ENCODE measurements at regions not wholly inside any gene's neighbourhood (a gene's known extent, or its start where the extent isn't known, plus 50 kb on each side); places are given as distances from the start of the nearest gene placed in this dataset.

DNA sequence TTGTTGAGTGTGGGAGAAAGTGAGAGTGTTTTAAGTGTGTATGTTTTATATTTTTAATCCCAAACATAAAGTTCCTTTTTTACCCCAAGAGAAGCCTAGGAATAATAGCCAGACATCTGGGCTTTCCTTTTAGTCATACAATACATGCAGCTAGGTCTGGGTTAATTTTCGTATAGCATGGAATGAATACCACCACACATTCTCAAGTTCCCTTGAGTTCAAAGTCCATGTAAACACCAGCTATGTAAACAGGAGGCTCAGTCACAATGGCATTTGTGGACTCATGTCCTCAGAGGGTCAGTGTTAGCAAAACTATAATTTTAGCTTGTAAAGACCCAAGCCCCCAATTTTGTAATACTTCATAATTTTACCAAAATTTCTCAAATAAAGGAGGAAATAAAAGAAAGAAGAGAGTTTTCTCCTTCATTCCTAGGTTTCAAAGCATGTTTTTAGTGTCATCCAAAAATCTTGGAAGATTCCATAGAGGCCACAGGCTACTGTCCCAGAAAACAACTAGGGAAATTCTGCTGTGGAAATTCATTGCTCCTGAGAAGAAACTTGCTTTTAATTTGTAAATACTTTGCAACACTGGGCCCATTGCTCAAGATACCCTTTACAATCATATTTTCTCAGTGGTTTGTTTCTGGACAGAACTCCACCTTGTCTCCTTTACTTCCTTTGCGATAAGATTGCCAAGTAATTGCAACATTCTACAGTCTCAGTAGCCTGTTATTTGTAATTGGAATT is 671.2 kb downstream of the COL12A1 start (continued):
- TF ChIP-seq, protein P1, sequence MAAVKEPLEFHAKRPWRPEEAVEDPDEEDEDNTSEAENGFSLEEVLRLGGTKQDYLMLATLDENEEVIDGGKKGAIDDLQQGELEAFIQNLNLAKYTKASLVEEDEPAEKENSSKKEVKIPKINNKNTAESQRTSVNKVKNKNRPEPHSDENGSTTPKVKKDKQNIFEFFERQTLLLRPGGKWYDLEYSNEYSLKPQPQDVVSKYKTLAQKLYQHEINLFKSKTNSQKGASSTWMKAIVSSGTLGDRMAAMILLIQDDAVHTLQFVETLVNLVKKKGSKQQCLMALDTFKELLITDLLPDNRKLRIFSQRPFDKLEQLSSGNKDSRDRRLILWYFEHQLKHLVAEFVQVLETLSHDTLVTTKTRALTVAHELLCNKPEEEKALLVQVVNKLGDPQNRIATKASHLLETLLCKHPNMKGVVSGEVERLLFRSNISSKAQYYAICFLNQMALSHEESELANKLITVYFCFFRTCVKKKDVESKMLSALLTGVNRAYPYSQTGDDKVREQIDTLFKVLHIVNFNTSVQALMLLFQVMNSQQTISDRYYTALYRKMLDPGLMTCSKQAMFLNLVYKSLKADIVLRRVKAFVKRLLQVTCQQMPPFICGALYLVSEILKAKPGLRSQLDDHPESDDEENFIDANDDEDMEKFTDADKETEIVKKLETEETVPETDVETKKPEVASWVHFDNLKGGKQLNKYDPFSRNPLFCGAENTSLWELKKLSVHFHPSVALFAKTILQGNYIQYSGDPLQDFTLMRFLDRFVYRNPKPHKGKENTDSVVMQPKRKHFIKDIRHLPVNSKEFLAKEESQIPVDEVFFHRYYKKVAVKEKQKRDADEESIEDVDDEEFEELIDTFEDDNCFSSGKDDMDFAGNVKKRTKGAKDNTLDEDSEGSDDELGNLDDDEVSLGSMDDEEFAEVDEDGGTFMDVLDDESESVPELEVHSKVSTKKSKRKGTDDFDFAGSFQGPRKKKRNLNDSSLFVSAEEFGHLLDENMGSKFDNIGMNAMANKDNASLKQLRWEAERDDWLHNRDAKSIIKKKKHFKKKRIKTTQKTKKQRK (IDR thresholded peaks at IDR 0.05; ENCODE audit: low read length), result no peak
- TF ChIP-seq, protein P2, sequence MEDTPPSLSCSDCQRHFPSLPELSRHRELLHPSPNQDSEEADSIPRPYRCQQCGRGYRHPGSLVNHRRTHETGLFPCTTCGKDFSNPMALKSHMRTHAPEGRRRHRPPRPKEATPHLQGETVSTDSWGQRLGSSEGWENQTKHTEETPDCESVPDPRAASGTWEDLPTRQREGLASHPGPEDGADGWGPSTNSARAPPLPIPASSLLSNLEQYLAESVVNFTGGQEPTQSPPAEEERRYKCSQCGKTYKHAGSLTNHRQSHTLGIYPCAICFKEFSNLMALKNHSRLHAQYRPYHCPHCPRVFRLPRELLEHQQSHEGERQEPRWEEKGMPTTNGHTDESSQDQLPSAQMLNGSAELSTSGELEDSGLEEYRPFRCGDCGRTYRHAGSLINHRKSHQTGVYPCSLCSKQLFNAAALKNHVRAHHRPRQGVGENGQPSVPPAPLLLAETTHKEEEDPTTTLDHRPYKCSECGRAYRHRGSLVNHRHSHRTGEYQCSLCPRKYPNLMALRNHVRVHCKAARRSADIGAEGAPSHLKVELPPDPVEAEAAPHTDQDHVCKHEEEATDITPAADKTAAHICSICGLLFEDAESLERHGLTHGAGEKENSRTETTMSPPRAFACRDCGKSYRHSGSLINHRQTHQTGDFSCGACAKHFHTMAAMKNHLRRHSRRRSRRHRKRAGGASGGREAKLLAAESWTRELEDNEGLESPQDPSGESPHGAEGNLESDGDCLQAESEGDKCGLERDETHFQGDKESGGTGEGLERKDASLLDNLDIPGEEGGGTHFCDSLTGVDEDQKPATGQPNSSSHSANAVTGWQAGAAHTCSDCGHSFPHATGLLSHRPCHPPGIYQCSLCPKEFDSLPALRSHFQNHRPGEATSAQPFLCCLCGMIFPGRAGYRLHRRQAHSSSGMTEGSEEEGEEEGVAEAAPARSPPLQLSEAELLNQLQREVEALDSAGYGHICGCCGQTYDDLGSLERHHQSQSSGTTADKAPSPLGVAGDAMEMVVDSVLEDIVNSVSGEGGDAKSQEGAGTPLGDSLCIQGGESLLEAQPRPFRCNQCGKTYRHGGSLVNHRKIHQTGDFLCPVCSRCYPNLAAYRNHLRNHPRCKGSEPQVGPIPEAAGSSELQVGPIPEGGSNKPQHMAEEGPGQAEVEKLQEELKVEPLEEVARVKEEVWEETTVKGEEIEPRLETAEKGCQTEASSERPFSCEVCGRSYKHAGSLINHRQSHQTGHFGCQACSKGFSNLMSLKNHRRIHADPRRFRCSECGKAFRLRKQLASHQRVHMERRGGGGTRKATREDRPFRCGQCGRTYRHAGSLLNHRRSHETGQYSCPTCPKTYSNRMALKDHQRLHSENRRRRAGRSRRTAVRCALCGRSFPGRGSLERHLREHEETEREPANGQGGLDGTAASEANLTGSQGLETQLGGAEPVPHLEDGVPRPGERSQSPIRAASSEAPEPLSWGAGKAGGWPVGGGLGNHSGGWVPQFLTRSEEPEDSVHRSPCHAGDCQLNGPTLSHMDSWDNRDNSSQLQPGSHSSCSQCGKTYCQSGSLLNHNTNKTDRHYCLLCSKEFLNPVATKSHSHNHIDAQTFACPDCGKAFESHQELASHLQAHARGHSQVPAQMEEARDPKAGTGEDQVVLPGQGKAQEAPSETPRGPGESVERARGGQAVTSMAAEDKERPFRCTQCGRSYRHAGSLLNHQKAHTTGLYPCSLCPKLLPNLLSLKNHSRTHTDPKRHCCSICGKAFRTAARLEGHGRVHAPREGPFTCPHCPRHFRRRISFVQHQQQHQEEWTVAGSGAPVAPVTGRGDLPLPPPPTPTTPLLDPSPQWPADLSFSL (CRISPR knock-in tag; IDR thresholded peaks at IDR 0.05), result no peak
- no peak for TF ChIP-seq MEIS1 (CRISPR knock-in tag; IDR thresholded peaks at IDR 0.05; ENCODE audit: borderline replicate concordance)
- TF ChIP-seq SYNCRIP (IDR thresholded peaks at IDR 0.05; ENCODE audit: insufficient read depth, low read depth, low read length), result no peak
- TF ChIP-seq WIZ (CRISPR knock-in tag; IDR thresholded peaks at IDR 0.05), result no peak
- no peak for TF ChIP-seq ZNF720 (CRISPR knock-in tag; IDR thresholded peaks at IDR 0.05)
- peak; percentile 64; the same call in 1 of the 2 replicates for TF ChIP-seq HOXA5 (CRISPR knock-in tag; IDR thresholded peaks at IDR 0.05)
- TF ChIP-seq, protein P3, sequence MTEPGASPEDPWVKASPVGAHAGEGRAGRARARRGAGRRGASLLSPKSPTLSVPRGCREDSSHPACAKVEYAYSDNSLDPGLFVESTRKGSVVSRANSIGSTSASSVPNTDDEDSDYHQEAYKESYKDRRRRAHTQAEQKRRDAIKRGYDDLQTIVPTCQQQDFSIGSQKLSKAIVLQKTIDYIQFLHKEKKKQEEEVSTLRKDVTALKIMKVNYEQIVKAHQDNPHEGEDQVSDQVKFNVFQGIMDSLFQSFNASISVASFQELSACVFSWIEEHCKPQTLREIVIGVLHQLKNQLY (CRISPR knock-in tag; IDR thresholded peaks at IDR 0.05), result peak; percentile 70; the same call in 1 of the 2 replicates
- no peak for TF ChIP-seq U2AF1 (optimal IDR thresholded peaks at IDR 0.05; ENCODE audit: low read depth, low read length)
- no peak for TF ChIP-seq ZNF251 (CRISPR knock-in tag; IDR thresholded peaks at IDR 0.05)
- TF ChIP-seq ZNF317 (CRISPR knock-in tag; IDR thresholded peaks at IDR 0.05), result no peak
- TF ChIP-seq AKAP8 (CRISPR knock-in tag; IDR thresholded peaks at IDR 0.05), result no peak
- TF ChIP-seq GABPA (IDR thresholded peaks at IDR 0.05; ENCODE audit: low read depth, low read length), result no peak
- peak; percentile 53 for TF ChIP-seq GABPA (CRISPR knock-in tag; IDR thresholded peaks at IDR 0.05; ENCODE audit: low read depth)
- peak in 1 of 2 experiments; percentile 63; a peak in 2 of 4 replicates for TF ChIP-seq NR2F1 (CRISPR knock-in tag; IDR thresholded peaks at IDR 0.05)
- TF ChIP-seq, protein P4, sequence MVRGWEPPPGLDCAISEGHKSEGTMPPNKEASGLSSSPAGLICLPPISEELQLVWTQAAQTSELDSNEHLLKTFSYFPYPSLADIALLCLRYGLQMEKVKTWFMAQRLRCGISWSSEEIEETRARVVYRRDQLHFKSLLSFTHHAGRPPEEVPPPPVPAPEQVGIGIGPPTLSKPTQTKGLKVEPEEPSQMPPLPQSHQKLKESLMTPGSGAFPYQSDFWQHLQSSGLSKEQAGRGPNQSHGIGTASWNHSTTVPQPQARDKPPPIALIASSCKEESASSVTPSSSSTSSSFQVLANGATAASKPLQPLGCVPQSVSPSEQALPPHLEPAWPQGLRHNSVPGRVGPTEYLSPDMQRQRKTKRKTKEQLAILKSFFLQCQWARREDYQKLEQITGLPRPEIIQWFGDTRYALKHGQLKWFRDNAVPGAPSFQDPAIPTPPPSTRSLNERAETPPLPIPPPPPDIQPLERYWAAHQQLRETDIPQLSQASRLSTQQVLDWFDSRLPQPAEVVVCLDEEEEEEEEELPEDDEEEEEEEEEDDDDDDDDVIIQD (CRISPR knock-in tag; IDR thresholded peaks at IDR 0.05; ENCODE audit: low read depth), result peak; percentile 95

Data from HepG2 (cell line).